ENCODE measurements at regions not wholly inside any gene's neighbourhood (a gene's known extent, or its start where the extent isn't known, plus 50 kb on each side); places are given as distances from the start of the nearest gene placed in this dataset.

DNA sequence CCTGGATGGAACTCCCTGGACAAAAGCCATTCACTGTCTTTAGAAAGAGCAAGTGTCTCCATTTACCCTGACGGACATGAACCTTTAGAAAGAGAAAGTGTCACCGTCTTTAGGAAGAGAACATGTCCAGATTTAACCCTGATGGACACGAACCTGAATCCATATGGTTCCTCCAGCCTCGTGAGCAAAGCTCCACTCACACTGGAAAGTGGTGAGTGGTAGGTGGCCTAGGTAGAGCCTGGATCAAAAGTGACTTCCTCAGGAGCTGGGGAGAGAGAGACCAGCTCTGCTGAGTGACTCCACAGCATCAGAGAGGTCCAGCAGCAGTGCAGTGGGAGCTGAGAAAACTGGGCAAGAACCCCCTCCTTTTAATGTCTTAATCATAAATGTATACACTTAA, 59.8 kb upstream of the IRS2 start:
- ATAC-seq (ENCODE audit: poor library complexity) (no peak), DNase-seq (no peak)
- intact Hi-C loops (cut with DNase I), result no loop called here

- DNase-seq, result no peak
- ATAC-seq (ENCODE audit: poor library complexity), result peak; percentile 45
- intact Hi-C loops (cut with DNase I), result no loop called here
Measured at GRCh38 chr13:109844396-109844795, 58.0 kb upstream of the IRS2 start.

DNA sequence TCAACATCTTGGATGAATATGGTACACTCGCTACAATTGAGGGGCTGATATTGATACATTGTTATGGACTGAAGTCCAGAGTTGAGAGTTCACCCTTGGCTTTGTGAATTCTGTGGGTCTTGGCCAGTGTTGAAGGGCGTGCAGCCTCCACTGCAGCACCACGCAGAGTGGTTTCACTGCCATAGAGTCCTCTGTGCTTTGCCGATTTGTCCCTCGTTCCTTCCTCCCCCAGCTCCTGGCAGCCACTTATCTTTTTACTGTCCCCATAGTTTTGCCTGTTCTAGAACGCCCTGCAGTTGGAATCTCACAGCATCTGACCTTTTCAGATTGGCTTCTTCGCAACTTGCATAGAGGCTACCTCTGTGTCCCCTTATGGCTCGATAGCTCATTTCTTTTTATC, 57.3 kb upstream of the IRS2 start:
- DNase-seq (no peak), ATAC-seq (ENCODE audit: poor library complexity) (peak; percentile 73)
- intact Hi-C loops (cut with DNase I), result no loop called here

DNA sequence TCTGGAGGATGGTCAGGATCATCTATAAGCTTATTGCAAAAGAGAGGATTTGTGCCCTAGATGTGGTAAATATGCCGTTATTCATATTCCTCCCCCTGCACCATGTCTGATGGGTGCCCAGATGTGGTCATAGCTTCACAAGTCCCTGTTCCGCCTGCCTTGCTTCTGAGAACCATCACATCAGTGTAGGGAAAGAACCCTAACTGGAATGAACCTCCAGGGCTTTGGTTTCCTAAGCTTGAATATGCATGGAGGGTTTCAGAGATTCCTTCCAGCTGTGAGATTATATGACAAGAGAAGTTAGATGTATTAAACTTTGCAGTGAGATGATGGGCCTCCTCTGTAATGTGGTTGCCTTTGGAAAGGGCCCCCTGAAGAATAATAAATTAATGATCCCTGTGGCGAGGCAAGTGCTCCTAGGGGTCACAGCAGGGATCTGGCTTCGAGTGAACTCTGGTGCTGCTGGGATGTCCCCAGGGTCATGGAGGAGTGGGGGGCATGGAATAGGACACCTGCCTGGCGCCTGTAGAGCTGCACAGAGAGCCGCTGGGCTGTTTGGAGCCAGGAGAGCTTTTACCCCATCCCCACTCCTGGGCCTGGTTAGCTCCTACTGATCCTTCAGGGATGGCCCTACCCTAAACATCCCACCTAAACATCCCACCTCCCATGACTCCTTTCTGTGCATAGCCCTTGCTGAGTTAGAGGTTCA, 56.0 kb upstream of the IRS2 start:
- no peak for ATAC-seq (ENCODE audit: poor library complexity)
- DNase-seq, result no peak
- intact Hi-C loops (cut with DNase I), result no loop called here

- no peak for ATAC-seq (ENCODE audit: poor library complexity)
- no peak for DNase-seq
- intact Hi-C loops (cut with DNase I), result no loop called here
Measured at GRCh38 chr13:109840893-109841287, 54.5 kb upstream of the IRS2 start.

DNA sequence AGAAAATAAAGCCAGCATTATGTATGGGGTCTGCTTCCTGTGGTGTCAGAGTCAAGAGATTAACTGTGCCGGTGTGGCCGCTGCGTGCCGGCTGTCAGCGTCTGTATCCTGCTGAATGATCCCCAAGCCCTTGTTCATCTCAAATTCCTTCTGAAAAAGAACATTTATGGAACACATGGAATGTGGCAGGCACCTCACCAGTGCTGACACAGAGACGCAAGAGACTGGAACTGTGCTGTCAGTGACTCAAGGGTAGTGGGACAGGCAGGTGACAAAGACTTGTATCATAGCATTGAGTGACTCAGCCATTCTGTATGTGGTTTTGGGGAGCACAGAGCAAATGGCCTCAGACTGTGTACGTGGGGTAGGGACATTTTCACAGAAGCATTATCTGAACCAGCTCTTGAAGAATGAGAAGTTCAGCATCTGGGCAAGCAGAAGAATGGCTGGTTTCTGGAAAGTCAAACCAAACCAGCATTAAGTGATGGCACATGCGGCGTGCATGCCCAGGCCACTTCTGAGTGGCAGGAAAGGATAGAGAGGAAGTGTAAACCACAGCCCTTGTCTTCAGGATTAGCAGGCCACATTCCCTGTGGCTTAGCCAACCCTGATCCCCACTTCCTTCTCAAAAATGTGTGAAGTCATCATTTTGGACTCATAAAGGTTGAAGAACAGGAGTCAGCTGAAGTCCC, 54.0 kb upstream of the IRS2 start:
- DNase-seq (no peak), ATAC-seq (ENCODE audit: poor library complexity) (no peak)
- intact Hi-C loops (cut with DNase I), result no loop called here

DNA sequence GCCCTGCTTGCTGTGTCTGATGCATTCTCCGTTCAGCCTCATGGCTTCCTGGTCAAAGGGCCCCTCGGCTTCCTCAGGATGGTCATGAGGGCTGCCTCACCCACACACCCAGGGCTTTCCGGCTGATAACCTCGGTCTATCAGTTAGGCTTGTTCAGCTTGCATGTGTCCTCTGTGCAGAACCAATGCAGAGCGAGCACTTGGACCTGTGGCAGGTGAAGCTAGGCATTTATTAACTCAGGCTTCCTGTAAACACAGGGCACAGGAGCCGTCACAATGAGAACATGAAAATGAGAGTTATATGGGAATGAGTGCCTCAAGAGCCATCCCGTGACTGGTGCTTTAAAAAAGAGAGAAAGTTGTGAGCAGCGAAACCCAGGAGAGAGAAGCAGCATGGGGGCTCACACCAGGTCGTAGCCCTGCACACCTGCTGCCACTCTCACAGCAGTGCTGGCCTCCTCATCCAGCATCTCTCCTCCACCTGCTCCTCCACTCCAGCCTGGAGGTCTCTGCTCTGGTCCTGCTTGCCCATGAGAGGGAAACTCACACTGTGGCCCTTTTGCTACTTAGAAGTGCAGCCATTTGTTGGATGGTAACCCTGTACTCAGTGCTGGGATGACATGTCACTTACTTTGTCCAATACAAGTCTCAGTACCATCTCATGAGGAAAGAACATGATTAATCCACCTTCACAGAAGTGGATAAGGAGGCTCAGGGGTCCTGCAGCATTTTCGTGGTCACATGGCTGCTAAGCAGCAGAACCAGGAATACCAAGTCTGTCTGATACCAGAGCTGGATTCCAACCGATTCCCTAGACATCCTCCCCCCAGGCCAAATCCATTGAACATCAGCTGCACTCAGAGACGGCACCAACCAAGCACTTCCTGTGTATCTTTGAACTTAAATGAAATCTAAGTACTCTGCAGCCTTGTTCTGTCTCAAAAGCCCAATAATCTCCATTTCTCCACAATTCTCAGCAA, 50.5 kb upstream of the IRS2 start:
- DNase-seq (no peak), ATAC-seq (ENCODE audit: poor library complexity) (no peak)
- intact Hi-C loops (cut with DNase I), result no loop called here
